GDM1 (cell line): ENCODE measurements at regions not wholly inside any gene's neighbourhood (a gene's known extent, or its start where the extent isn't known, plus 50 kb on each side); places are given as distances from the start of the nearest gene placed in this dataset.
"Not testable (repeated sequence)": the region's sequence is repeated elsewhere in the genome, so short reads cannot be mapped to it uniquely, and the experiment has no call there.

Experiments used
- DNase-seq: peaks from one replicate; lab custom pipeline; 2025; lab: John Stamatoyannopoulos, UW

- no peak for DNase-seq
Observed at GRCh38 chr20:11976966-11977365, 59.3 kb downstream of the BTBD3 start.

- no peak for DNase-seq
Observed at GRCh38 chr20:11978496-11978895, 60.8 kb downstream of the BTBD3 start.

GRCh38 chr20:11979306-11979990 lies 61.8 kb downstream of the BTBD3 start:
- DNase-seq = no peak

- DNase-seq = no peak
Observed at GRCh38 chr20:11980263-11980662, 62.6 kb downstream of the BTBD3 start.

GRCh38 chr20:11981366-11981947 lies 63.8 kb downstream of the BTBD3 start:
- no peak for DNase-seq

GRCh38 chr20:11982289-11982954 lies 64.7 kb downstream of the BTBD3 start:
- DNase-seq = no peak

- no peak for DNase-seq
Observed at GRCh38 chr20:11982955-11983470, 65.3 kb downstream of the BTBD3 start.

- DNase-seq = no peak
Observed at GRCh38 chr20:11986954-11987353, 69.3 kb downstream of the BTBD3 start.

GRCh38 chr20:11987526-11987925 lies 69.8 kb downstream of the BTBD3 start:
- no peak for DNase-seq

- DNase-seq = no peak
Observed at GRCh38 chr20:11989018-11989771, 71.5 kb downstream of the BTBD3 start.

GRCh38 chr20:11992426-11992825 lies 74.7 kb downstream of the BTBD3 start:
- no peak for DNase-seq

- no peak for DNase-seq
Observed at GRCh38 chr20:11993886-11994461, 76.3 kb downstream of the BTBD3 start.

GRCh38 chr20:11995805-11996567 lies 78.3 kb downstream of the BTBD3 start:
- no peak for DNase-seq

- not testable (repeated sequence) for DNase-seq
Observed at GRCh38 chr20:12004776-12005175, 87.1 kb downstream of the BTBD3 start.

- peak; percentile 58 for DNase-seq
Observed at GRCh38 chr20:12012241-12013222, 94.8 kb downstream of the BTBD3 start.

- no peak for DNase-seq
Observed at GRCh38 chr20:12014276-12014675, 96.6 kb downstream of the BTBD3 start.

GRCh38 chr20:12014736-12015135 lies 97.0 kb downstream of the BTBD3 start:
- no peak for DNase-seq

GRCh38 chr20:12016291-12016690 lies 98.6 kb downstream of the BTBD3 start:
- DNase-seq = no peak

GRCh38 chr20:12019715-12020114 lies 102.0 kb downstream of the BTBD3 start:
- no peak for DNase-seq

GRCh38 chr20:12020846-12021245 lies 103.2 kb downstream of the BTBD3 start:
- no peak for DNase-seq
